Body of pancreas (tissue), 4 donors: ENCODE measurements at regions not wholly inside any gene's neighbourhood (a gene's known extent, or its start where the extent isn't known, plus 50 kb on each side); places are given as distances from the start of the nearest gene placed in this dataset.
"Not testable (repeated sequence)": the region's sequence is repeated elsewhere in the genome, so short reads cannot be mapped to it uniquely, and the experiment has no call there.

ENCODE experiments used
- ATAC-seq: fragments of 150-250 bp; one replicate; pipeline ENCODE4 v1.9.1; 2016
- DNase-seq, 4 donors: peaks; one replicate each; pipeline ENCODE4 v3.0.0-alpha.2; 2019
- H3K27ac ChIP-seq, 4 donors: fragments of 200-600 bp; sonication (generic); 1 replicate in 3 of 4; 2 replicates in 1 of 4; pipeline versions ENCODE4 v1.5.1 to v1.6.1; 2016 to 2019; ENCODE audit warnings: mild to moderate bottlenecking in 1 of 4, mixed read lengths in 1 of 4, moderate library complexity in 1 of 4
- H3K27me3 ChIP-seq, 2 donors: fragments of 200-600 bp; sonication (generic); one replicate each; pipeline ENCODE4 v1.6.0; 2016; ENCODE audit warnings: mild to moderate bottlenecking in 1 of 2
- H3K36me3 ChIP-seq, 2 donors: fragments of 200-600 bp; sonication (generic); replicated peaks in 1 of 2; 2 replicates each; pipeline ENCODE4 v1.5.1; 2016; ENCODE audit warnings: low read depth in 2 of 2; ENCODE audit not compliant: insufficient read depth in 1 of 2
- H3K4me1 ChIP-seq: fragments of 200-600 bp; sonication (generic); one replicate; pipeline ENCODE4 v1.6.0; 2016
- H3K4me3 ChIP-seq, 2 donors: fragments of 200-600 bp; sonication (generic); 1 replicate in 1 of 2; 2 replicates in 1 of 2; pipeline ENCODE4 v1.5.1; 2016 to 2019
- H3K9me3 ChIP-seq, 3 donors: fragments of 200-600 bp; sonication (generic); 1 replicate in 2 of 3; 2 replicates in 1 of 3; pipeline ENCODE4 v1.5.1; 2016
- CTCF ChIP-seq, 7 experiments: fragments of 450-650 bp in 4 of 7; fragments of 200-600 bp in 3 of 7; sonication (generic) in 3 of 7; IDR thresholded peaks; one replicate each; pipeline ENCODE4 v1.5.1; 2016 to 2019; ENCODE audit warnings: antibody characterized with exemption in 7 of 7
- POLR2A ChIP-seq, 3 donors: fragments of 450-650 bp; IDR thresholded peaks; one replicate each; pipeline ENCODE4 v1.6.1; 2016; ENCODE audit warnings: antibody characterized with exemption in 3 of 3, mild to moderate bottlenecking in 2 of 3
- WGBS, 2 donors: methylation state at CpG; one replicate each; pipeline ENCODE4 v1.1.5; 2017; 5-methylcytosine and 5-hydroxymethylcytosine counted together
- intact Hi-C: fragments of 100-400 bp; cut with DNase I; formaldehyde crosslinking; loops from one replicate; pipeline ENCODE4 v1.15.1; 2023

- Histone ChIP-seq H3K4me3 (no peak overlapping the region), H3K4me1 (no peaks in the 10 kb centered on the region), H3K9me3 (no peaks in the 10 kb centered on the region), H3K36me3 (no peaks in the 10 kb centered on the region), H3K27ac (no peak overlapping the region), H3K27me3 (no peaks in the 10 kb centered on the region)
- intact Hi-C loops: no loop called here
- TF ChIP-seq CTCF (IDR thresholded peaks at IDR 0.05) (no peak), POLR2A (IDR thresholded peaks at IDR 0.05) (no peak)
- WGBS, 2 donors: 71 to 80% methylated on average over 2 of the region's 2 CpGs
- ATAC-seq: no peak
- no peak for DNase-seq
These were observed 88.0 kb upstream of the MAPRE2 start for GRCh38 chr18:34953212-34953611.

GRCh38 chr18:34955494-34955893 lies 85.7 kb upstream of the MAPRE2 start:
- H3K36me3 ChIP-seq, H3K4me3 ChIP-seq, DNase-seq, ATAC-seq, H3K9me3 ChIP-seq, intact Hi-C loops, H3K27me3 ChIP-seq, H3K27ac ChIP-seq, H3K4me1 ChIP-seq: not testable (repeated sequence)

- no peak for ATAC-seq
- Histone ChIP-seq H3K4me3 (no peak overlapping the region), H3K4me1 (peaks cover 5% of the 10 kb centered on the region), H3K36me3 (no peaks in the 10 kb centered on the region), H3K9me3 (no peaks in the 10 kb centered on the region), H3K27me3 (no peaks in the 10 kb centered on the region), H3K27ac (no peak overlapping the region)
- intact Hi-C loops: no loop called here
- no peak for TF ChIP-seq CTCF (IDR thresholded peaks at IDR 0.05)
- TF ChIP-seq POLR2A (IDR thresholded peaks at IDR 0.05): no peak
- no peak for DNase-seq
These were observed 84.5 kb upstream of the MAPRE2 start for GRCh38 chr18:34956663-34957062.

GRCh38 chr18:34957119-34957863 lies 83.9 kb upstream of the MAPRE2 start:
- DNase-seq (no peak), ATAC-seq (no peak)
- Histone ChIP-seq H3K9me3 (no peaks in the 10 kb centered on the region), H3K36me3 (no peaks in the 10 kb centered on the region), H3K4me1 (peaks cover 5% of the 10 kb centered on the region), H3K27me3 (no peaks in the 10 kb centered on the region), H3K4me3 (no peak overlapping the region), H3K27ac (no peak overlapping the region)
- no peak for TF ChIP-seq POLR2A (IDR thresholded peaks at IDR 0.05)
- no peak for TF ChIP-seq CTCF (IDR thresholded peaks at IDR 0.05)
- 95% methylated on average over 3 of the region's 3 CpGs for WGBS, 2 donors
- intact Hi-C loops: no loop called here

- TF ChIP-seq POLR2A (IDR thresholded peaks at IDR 0.05) (no peak), CTCF (IDR thresholded peaks at IDR 0.05) (no peak)
- 78 to 93% methylated on average over 2 of the region's 2 CpGs for WGBS, 2 donors
These were observed 83.4 kb upstream of the MAPRE2 start for GRCh38 chr18:34957864-34958259.

More at GRCh38 chr18:34957864-34958259, 83.4 kb upstream of the MAPRE2 start:
- Histone ChIP-seq H3K9me3 (no peaks in the 10 kb centered on the region), H3K4me3 (no peak overlapping the region), H3K4me1 (peaks cover 5% of the 10 kb centered on the region), H3K27ac (no peak overlapping the region), H3K27me3 (no peaks in the 10 kb centered on the region), H3K36me3 (no peaks in the 10 kb centered on the region)
- DNase-seq (no peak), ATAC-seq (no peak)
- intact Hi-C loops: no loop called here
